OCI-LY7 (cell line): ENCODE measurements at regions not wholly inside any gene's neighbourhood (a gene's known extent, or its start where the extent isn't known, plus 50 kb on each side); places are given as distances from the start of the nearest gene placed in this dataset.

Source experiments
- EZH2phosphoT487 ChIP-seq: fragments of 200-600 bp; sonication (generic); IDR thresholded peaks from 2 replicates; pipeline ENCODE4 v1.6.1; 2018; ENCODE audit warnings: low read depth, borderline replicate concordance, mild to moderate bottlenecking, mixed run types, antibody characterized with exemption, low read length, moderate library complexity, mixed read lengths
- TF ChIP-seq, protein P1 (sequence below): fragments of 200-600 bp; sonication (generic); conservative IDR thresholded peaks from 2 replicates; pipeline ENCODE4 v1.5.1; 2014; ENCODE audit warnings: mild to moderate bottlenecking, antibody characterized with exemption, low read length, moderate library complexity, mixed read lengths

DNA sequence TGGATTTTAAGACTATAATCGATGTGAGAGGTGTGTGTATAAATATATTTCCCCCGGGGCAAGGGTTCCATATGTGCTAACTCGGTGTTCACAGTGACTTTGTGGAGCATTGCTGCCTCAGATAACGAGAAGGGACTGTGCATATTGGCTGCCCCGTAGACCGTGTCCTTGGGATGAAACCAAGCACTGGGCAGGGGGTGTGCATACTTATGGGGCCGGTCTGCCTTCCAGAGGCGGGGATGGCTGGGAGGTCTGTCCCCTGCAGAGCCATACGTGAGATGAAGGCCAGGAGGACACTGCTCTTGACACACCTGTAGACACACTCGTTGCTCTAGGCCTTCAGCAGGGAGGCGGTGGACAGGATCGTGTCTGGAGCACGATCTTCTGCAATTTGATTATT, 56.0 kb upstream of the ZNF354A start:
- TF ChIP-seq, protein P1, sequence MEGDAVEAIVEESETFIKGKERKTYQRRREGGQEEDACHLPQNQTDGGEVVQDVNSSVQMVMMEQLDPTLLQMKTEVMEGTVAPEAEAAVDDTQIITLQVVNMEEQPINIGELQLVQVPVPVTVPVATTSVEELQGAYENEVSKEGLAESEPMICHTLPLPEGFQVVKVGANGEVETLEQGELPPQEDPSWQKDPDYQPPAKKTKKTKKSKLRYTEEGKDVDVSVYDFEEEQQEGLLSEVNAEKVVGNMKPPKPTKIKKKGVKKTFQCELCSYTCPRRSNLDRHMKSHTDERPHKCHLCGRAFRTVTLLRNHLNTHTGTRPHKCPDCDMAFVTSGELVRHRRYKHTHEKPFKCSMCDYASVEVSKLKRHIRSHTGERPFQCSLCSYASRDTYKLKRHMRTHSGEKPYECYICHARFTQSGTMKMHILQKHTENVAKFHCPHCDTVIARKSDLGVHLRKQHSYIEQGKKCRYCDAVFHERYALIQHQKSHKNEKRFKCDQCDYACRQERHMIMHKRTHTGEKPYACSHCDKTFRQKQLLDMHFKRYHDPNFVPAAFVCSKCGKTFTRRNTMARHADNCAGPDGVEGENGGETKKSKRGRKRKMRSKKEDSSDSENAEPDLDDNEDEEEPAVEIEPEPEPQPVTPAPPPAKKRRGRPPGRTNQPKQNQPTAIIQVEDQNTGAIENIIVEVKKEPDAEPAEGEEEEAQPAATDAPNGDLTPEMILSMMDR: no peak
- no peak for TF ChIP-seq EZH2phosphoT487
